Panc1 (cell line): ENCODE measurements at regions not wholly inside any gene's neighbourhood (a gene's known extent, or its start where the extent isn't known, plus 50 kb on each side); places are given as distances from the start of the nearest gene placed in this dataset.

Source experiments
- ATAC-seq: fragments of 200-7000 bp; cut with Tn5 transposase; 2 replicates; pipeline ENCODE4 v1.9.1; 2020; ENCODE audit warnings: mild to moderate bottlenecking, moderate library complexity
- BruUV-seq: library from RNA; stranded (reverse); fragments of 400-500 nt; replicated peaks from 2 replicates; lab custom pipeline; 2021; lab: Mats Ljungman, UMichigan
- CTCF ChIA-PET: fragments of 300-600 bp; sonication (Branson Sonifier 250); formaldehyde crosslinking; loops from one replicate; lab custom pipeline; 2022; ENCODE audit warnings: antibody characterized with exemption; lab: Charles Lee
- POLR2A ChIA-PET: fragments of 300-600 bp; sonication (Branson Sonifier 250); formaldehyde crosslinking; loops from one replicate; lab custom pipeline; 2022; ENCODE audit warnings: antibody characterized with exemption; lab: Charles Lee
- DNase-seq: peaks from one replicate; pipeline ENCODE4 v3.0.0-alpha.2; 2010; ENCODE audit warnings: low read depth, low spot score
- H3K27ac ChIP-seq: 2 replicates; pipeline ENCODE4 v1.5.1; 2011; ENCODE audit warnings: mild to moderate bottlenecking, low read length, inconsistent platforms
- H3K27me3 ChIP-seq: fragments of 200-500 bp; sonication (Bioruptor generic); 2 replicates; pipeline ENCODE4 v1.6.0; 2014; ENCODE audit warnings: low read length, inconsistent platforms; ENCODE audit not compliant: control insufficient read depth, insufficient read depth
- H3K36me3 ChIP-seq: fragments of 200-500 bp; sonication (Bioruptor generic); 2 replicates; pipeline ENCODE4 v1.5.1; 2014; ENCODE audit warnings: inconsistent platforms, mild to moderate bottlenecking, low read length, moderate library complexity; ENCODE audit not compliant: control insufficient read depth, insufficient read depth
- H3K4me1 ChIP-seq: 2 replicates; pipeline ENCODE4 v1.5.1; 2011; ENCODE audit warnings: inconsistent platforms, mild to moderate bottlenecking, low read length, moderate library complexity; ENCODE audit not compliant: control insufficient read depth, insufficient read depth
- H3K4me3 ChIP-seq, 2 experiments: 2 replicates each; pipeline ENCODE4 v1.5.1; 2011 to 2012; ENCODE audit warnings: low read depth in 2 of 2, low read length in 2 of 2, mild to moderate bottlenecking in 2 of 2, inconsistent platforms in 1 of 2, moderate library complexity in 1 of 2
- H3K9me3 ChIP-seq: fragments of 200-500 bp; sonication (Bioruptor generic); 2 replicates; pipeline ENCODE4 v1.5.1; 2014; ENCODE audit warnings: low read depth, mild to moderate bottlenecking, inconsistent platforms, low read length, moderate library complexity; ENCODE audit not compliant: control insufficient read depth, insufficient read depth
- POLR2AphosphoS5 ChIP-seq: IDR thresholded peaks from 2 replicates; pipeline ENCODE4 v1.6.1; 2012; ENCODE audit warnings: mild to moderate bottlenecking, low read depth, low read length, moderate library complexity
- SIN3A ChIP-seq: IDR thresholded peaks from 2 replicates; pipeline ENCODE4 v1.6.1; 2012; ENCODE audit warnings: low read depth, mild to moderate bottlenecking, low read length, moderate library complexity, borderline replicate concordance; ENCODE audit not compliant: insufficient read depth
- TCF7L2 ChIP-seq: IDR thresholded peaks from 2 replicates; pipeline ENCODE4 v1.6.1; 2011; ENCODE audit warnings: mild to moderate bottlenecking, low read depth, low read length, inconsistent platforms
- in situ Hi-C: cut with HindIII; loops from 2 replicates; pipeline ENCODE4 v1.10.0; 2016; ENCODE audit warnings: low sequenced_read_pairs, low pct_unique_long_range_greater_than_20kb
- intact Hi-C: fragments of 100-400 bp; cut with micrococcal nuclease; formaldehyde crosslinking; loops from one replicate; pipeline ENCODE4 v1.10.0; 2022; ENCODE audit not compliant: unreplicated experiment
- TF ChIP-seq, protein P1 (sequence below), 2 experiments: IDR thresholded peaks; 2 replicates each; pipeline ENCODE4 v1.6.1; 2011 to 2012; ENCODE audit warnings: low read depth in 2 of 2, control low read depth in 1 of 2, low read length in 1 of 2, mild to moderate bottlenecking in 1 of 2, moderate library complexity in 1 of 2; ENCODE audit not compliant: insufficient read depth in 1 of 2
- TF ChIP-seq, protein P2 (sequence below): fragments of 450-650 bp; IDR thresholded peaks from 2 replicates; pipeline ENCODE4 v1.5.1; 2017; ENCODE audit warnings: mild to moderate bottlenecking

DNA sequence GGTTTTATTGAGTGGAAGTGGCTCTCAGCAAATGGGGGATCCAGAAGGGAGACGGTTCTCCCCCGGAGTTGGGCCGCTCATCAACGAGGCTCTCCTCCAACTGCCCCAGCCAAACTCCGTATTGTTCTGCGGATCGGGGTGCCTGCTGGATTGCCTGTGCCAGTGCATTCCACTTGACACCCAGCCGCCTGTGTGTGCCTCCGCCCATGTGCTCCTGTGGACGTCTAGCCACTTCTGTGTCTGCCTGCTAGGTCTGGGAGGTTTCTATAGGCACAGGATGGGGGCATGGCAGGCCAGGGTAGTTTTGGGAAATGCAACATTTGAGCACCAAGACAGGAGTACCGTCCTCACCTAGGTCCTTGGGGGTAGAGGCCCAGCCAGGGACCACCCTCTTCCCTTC is 225.7 kb upstream of the AMIGO2 start:
- no peaks in the 10 kb centered on the region for H3K4me1 ChIP-seq
- DNase-seq (no peak), ATAC-seq (no peak)
- H3K27me3 ChIP-seq = no peaks in the 10 kb centered on the region
- H3K4me3 ChIP-seq = no peak overlapping the region
- ChIA-PET CTCF (no interaction called here), POLR2A (no interaction called here)
- no peak overlapping the region for H3K27ac ChIP-seq
- intact Hi-C loops (loop anchor here (5.0 kb wide), 1 partner anchor 223 kb away; no protein-coding TSS in a partner anchor), in situ Hi-C loops (no loop called here)
- no TSS peak for BruUV-seq
- no peaks in the 10 kb centered on the region for H3K36me3 ChIP-seq
- TF ChIP-seq POLR2AphosphoS5 (no peak), TCF7L2 (no peak), SIN3A (no peak)
- TF ChIP-seq, protein P1, sequence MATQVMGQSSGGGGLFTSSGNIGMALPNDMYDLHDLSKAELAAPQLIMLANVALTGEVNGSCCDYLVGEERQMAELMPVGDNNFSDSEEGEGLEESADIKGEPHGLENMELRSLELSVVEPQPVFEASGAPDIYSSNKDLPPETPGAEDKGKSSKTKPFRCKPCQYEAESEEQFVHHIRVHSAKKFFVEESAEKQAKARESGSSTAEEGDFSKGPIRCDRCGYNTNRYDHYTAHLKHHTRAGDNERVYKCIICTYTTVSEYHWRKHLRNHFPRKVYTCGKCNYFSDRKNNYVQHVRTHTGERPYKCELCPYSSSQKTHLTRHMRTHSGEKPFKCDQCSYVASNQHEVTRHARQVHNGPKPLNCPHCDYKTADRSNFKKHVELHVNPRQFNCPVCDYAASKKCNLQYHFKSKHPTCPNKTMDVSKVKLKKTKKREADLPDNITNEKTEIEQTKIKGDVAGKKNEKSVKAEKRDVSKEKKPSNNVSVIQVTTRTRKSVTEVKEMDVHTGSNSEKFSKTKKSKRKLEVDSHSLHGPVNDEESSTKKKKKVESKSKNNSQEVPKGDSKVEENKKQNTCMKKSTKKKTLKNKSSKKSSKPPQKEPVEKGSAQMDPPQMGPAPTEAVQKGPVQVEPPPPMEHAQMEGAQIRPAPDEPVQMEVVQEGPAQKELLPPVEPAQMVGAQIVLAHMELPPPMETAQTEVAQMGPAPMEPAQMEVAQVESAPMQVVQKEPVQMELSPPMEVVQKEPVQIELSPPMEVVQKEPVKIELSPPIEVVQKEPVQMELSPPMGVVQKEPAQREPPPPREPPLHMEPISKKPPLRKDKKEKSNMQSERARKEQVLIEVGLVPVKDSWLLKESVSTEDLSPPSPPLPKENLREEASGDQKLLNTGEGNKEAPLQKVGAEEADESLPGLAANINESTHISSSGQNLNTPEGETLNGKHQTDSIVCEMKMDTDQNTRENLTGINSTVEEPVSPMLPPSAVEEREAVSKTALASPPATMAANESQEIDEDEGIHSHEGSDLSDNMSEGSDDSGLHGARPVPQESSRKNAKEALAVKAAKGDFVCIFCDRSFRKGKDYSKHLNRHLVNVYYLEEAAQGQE (IDR thresholded peaks at IDR 0.05; ENCODE audit: insufficient read depth in 1 of 2, low read depth in 2 of 2, low read length in 1 of 2) = no peak
- TF ChIP-seq, protein P2, sequence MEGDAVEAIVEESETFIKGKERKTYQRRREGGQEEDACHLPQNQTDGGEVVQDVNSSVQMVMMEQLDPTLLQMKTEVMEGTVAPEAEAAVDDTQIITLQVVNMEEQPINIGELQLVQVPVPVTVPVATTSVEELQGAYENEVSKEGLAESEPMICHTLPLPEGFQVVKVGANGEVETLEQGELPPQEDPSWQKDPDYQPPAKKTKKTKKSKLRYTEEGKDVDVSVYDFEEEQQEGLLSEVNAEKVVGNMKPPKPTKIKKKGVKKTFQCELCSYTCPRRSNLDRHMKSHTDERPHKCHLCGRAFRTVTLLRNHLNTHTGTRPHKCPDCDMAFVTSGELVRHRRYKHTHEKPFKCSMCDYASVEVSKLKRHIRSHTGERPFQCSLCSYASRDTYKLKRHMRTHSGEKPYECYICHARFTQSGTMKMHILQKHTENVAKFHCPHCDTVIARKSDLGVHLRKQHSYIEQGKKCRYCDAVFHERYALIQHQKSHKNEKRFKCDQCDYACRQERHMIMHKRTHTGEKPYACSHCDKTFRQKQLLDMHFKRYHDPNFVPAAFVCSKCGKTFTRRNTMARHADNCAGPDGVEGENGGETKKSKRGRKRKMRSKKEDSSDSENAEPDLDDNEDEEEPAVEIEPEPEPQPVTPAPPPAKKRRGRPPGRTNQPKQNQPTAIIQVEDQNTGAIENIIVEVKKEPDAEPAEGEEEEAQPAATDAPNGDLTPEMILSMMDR = no peak
- H3K9me3 ChIP-seq = no peaks in the 10 kb centered on the region

DNA sequence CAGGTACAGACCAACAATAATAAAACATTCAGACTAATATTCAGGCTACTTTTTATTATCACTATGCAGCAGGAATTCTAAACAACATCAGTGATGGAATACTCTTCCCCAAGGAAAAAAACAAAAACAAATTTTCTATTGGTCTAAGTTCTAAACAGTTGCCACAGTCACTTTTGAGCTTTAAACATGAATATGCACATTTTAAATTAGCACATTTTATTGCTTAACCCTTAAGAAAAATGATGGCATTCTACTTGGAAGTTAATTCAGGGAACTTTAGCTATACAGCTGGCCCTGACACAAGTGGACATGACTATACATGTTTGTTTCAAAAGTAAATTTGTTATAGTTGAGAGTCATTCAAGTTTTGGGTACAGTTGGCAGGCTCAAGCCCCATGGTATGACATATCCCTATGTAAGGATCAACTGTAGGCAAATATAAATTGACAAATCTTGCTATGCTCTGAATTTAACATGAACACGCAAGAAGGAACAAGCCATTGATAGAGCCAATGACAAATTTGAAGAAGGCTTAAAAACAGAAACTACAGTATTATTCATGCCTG is 224.3 kb upstream of the AMIGO2 start:
- Histone ChIP-seq H3K4me1 (no peaks in the 10 kb centered on the region), H3K36me3 (no peaks in the 10 kb centered on the region), H3K27ac (no peak overlapping the region), H3K9me3 (no peaks in the 10 kb centered on the region), H3K4me3 (no peak overlapping the region), H3K27me3 (no peaks in the 10 kb centered on the region)
- BruUV-seq = no TSS peak
- TF ChIP-seq SIN3A = no peak
- TF ChIP-seq TCF7L2 = no peak
- TF ChIP-seq, protein P1 (IDR thresholded peaks at IDR 0.05; ENCODE audit: insufficient read depth in 1 of 2, low read depth in 2 of 2, low read length in 1 of 2) = no peak
- TF ChIP-seq, protein P2 = no peak
- no peak for TF ChIP-seq POLR2AphosphoS5
- ATAC-seq (no peak), DNase-seq (no peak)
- intact Hi-C loops (no loop called here), in situ Hi-C loops (no loop called here)
- ChIA-PET CTCF (no interaction called here), POLR2A (no interaction called here)
